DMS153 treated with DMSO at 0.1 percent for 48 hours (cell line): ENCODE measurements at regions not wholly inside any gene's neighbourhood (a gene's known extent, or its start where the extent isn't known, plus 50 kb on each side); places are given as distances from the start of the nearest gene placed in this dataset.

Experiments
- DNase-seq: peaks from one replicate; lab custom pipeline; 2025; ENCODE audit not compliant: unreplicated experiment; lab: John Stamatoyannopoulos, UW

DNA sequence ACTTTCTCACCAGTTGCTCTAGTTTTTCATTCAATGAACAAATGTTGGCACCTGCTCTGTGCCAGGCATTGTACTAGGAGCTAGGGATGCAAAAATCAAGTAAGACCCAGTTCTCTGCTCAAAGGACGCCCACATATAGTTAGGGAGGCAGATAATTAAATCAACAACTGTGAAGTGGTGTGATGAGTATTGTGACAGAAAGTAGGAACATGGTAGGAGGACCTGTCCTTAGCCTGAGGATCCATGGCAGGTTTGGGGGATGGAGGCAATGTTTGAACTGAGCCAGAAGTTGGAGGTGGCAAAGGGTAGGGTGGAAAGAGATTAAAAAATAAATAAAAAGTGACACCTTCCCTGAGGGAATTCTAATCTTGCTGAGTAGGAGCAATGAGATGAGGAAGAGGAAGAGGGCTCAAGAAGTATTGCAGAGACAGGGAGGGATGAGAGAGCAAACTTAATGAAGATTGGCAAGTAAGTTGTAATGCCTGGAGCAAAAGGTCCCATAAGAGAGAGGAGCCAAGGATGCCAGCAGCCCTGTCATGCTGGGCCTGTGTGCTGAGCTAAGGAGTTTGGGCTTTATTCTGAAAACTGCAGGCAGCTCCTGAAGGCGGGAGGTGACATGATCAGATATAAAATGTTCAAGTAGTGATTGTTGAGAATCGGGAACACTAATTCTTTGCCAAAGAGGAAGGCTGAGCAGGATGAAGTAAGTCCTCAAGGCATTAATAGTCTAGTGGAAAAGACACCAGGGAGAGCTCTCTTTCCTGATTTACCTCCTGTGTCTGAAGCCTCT lies 184.3 kb upstream of the PPP2R3A start:
- no peak for DNase-seq

DNA sequence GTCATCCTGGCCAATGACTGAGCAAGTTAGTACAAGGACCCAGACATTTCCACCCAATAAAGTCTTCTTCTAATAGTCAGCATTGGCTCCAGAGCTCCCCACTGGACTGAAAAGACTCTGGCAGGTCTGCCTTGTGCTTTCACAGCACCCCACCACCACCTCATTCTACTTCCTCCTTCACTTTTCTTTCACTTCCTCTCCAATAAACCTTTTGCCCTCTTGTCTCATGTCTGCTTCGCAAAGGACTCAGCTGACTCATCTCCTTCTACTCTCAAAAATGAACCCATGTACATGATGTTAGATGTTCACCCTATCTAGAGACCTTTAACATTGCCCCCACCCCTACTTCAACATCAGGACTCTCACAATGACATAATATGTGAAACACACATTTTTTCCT lies 181.0 kb upstream of the PPP2R3A start:
- DNase-seq = no peak

DNA sequence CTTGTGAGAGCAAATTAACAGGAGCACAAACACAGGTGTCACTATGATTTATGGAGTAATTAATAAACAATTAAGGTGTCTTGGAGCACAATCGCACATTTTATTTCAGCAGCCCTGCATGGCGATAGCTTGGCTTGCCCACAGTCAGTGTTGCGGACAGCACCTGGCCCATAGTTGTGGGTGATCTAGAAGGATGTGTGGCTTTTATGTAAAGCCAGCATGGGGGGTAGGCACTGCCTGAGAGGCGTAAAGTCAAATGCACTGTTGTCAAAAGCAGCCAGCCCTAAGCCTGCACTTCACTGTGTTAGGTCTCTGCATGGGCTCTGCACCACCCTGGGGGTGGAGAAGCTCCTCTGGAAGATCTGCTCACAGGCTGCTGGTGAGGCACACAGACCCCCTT lies 177.4 kb upstream of the PPP2R3A start:
- no peak for DNase-seq

GRCh38 chr3:135788978-135789377 lies 176.6 kb upstream of the PPP2R3A start:
- DNase-seq = no peak

DNA sequence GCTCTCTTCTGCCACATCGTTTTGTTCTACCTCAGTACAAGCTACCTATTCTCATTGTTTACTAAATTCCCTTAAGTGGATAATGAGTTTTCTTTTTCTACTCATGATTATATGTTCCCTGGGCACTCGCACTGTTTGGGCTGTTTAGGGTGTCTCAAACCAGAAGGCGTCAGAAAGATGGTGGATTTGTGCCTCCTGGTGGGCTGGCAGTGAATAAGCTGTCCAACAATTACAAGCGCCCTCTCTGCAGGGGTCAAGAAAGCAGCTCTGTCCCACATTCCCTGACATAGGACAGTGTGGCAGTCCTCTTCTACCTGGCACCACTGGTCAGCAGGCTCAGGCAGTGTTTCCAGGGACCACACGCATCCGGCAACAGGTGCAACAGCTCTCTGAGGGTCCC lies 173.4 kb upstream of the PPP2R3A start:
- DNase-seq = no peak

DNA sequence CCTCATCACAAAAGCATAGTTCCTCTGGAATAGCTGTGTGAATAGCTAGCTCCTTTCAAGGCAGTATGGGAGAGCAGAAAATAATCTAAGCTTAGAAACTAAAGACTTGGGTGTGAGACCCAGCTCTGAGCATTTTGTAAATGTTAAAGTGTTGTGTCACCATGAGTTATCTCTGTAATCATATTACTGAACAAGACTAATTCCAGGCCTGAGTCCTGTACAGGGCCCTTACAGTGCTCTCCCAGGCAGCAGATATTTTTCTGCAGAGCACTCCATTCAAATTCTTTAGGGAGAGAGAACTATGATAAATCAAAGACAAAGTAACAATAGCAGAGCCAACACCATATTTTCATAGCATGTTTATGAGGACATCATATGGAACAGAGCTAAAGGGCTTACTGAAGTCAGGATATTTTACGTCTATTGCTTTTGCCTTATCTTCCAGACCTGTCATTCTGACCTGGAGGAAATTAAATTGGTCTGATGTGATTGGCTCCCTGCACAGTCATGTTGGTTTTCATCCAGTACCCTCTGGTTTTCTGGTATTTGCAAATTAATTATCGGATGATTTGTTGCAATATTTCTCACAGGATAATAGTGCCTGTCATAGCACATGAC lies 172.6 kb upstream of the PPP2R3A start:
- no peak for DNase-seq

DNA sequence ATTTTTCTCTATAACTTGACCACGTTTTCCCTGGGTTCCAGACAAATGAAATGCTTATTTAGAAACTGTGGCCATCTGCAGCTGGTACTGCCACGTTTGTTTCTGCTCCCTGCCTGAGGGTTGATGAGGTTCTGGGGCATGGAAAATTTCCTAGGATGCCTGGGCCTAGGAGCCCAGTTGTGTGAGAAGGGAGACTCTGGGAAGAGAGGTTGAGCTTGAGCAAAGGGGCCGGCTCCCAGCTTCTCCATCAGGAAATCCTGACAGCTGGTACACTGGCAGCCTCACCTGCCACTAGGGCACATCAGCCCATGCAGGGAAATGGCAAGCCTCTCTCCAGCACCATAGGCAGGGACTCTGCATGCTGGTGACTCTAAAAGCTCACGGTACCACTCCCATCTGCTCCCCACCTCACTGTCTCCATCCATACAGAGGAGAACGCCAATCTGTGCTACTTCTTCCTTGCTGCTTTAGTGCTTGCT lies 165.4 kb upstream of the PPP2R3A start:
- no peak for DNase-seq

- no peak for DNase-seq
Observed at GRCh38 chr3:135801018-135801417, 164.5 kb upstream of the PPP2R3A start.

DNA sequence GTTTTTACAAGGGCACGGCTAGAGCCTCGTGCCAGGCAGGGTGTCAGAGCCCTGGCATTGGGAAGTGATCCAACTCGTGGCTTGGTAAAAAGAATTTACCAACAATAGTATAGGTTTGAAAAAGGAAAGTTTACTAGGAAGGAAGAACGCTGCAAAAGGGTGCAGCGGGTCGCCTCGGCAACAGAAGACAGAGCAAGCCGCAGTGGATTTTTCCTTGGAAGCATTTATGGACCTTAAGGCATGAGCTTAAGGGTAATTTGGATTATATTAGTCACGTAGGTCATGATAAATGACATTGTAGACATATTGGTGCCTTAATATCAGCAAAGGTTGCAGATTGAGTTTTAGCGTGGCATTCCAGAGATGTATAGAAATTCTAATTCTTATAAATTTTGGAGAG lies 163.4 kb upstream of the PPP2R3A start:
- no peak for DNase-seq

- no peak for DNase-seq
Observed at GRCh38 chr3:135803028-135803692, 162.4 kb upstream of the PPP2R3A start.

GRCh38 chr3:135805752-135806151 lies 159.8 kb upstream of the PPP2R3A start:
- no peak for DNase-seq

GRCh38 chr3:135806317-135806716 lies 159.2 kb upstream of the PPP2R3A start:
- DNase-seq = no peak

DNA sequence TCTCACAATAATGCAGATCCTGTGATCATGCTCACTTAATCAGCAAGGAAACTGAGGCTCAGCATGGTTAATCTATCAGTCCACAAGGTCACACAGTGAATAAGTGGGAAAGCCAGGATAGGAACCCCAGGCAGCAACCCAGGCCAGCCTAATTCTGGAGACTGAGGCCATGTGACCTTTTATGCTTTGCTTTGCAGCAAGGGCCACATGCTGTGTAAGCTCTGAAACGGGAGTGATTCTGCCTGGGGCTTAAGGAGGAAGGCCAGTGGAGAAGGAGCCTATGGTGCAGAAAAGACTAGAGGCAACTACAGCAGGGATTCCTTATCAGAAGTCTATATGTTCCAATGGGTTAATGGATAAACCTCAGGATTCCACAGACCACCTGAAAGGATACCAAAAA lies 157.6 kb upstream of the PPP2R3A start:
- DNase-seq = no peak

DNA sequence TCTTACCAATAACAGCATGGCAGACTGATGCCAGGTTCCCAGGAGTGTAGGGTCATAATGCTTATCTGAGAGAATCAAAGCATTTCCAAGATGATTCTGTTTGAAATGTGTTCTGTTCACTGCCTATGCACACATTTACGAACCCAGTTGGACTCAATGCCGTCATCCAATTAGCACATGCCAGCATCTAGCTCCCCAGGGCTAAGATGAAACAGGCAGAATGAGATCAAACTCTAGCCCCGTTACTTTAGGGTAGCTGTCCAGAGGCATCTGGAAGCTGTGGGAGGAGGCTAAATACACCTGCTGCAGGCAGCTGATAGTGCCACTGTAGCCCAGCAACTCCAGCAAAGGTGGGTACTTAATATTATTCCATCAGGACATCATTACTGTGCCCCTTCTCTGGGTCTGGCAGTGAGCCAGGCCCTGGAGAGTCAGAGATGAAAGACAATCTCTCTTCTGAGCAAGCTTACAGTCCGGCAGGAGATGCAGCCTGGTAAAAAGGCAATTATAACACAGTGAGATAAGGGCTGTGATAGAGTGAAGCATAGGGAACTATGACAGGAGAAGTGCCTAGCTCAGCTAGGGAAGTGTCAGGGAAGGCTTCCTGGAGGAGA lies 156.4 kb upstream of the PPP2R3A start:
- no peak for DNase-seq

DNA sequence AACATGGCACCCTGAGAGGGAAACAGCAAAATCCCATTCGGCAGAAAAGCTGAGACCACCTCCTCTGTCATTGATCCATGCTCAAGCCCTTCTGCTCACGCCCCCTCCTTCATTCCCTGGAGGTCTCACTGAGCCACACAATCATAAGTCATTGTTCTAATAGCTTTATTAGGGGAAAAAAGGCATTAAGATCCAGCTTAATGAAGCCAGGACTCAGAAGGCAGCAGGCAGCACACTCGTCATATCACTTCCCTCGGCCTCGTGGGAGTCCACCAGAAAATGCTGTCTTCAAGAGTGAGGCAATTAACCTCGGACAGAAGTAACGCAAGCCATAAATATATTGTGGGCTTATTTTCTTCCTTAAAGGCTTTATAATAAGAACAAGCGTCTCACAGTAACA lies 153.9 kb upstream of the PPP2R3A start:
- no peak for DNase-seq

DNA sequence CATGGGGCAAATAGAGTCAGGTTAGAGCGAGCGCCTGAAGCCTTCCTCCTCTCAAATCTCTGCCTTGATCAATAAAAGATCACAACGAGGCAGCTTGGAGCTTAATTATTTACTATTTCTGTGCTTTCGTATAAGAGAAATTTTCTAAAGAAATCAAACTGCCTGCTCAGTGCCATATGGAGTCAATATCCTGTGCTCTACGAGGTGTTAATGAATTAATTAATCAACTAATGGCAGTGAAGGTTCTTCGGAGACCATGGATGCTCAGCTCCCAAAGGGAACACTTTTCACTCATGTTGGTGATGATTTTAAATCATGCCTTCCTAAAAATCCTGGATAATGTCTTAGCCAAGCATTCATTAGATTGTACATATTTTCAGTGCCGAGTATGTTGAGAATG lies 153.5 kb upstream of the PPP2R3A start:
- no peak for DNase-seq

DNA sequence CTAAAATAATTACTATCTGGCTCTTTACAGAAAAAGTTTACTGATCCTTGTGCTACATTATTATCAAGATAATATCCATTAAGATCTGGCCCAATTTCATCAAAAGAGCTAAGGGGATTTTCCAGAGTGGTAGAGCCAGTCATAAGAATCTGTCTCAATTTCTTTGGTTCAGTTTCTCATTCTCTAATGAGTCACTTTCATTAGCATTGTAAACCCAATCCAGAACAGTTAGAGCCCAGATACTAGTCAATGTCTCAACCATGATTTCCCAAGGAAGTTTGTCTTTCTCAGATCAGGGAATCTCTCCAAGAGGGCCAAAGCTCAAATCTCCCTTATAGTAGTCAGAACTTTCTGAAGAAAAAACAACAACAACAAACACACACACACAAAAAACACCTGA lies 131.1 kb upstream of the PPP2R3A start:
- DNase-seq = no peak

- DNase-seq = no peak
Observed at GRCh38 chr3:135837977-135838631, 127.4 kb upstream of the PPP2R3A start.

- no peak for DNase-seq
Observed at GRCh38 chr3:135840436-135840835, 125.1 kb upstream of the PPP2R3A start.

DNA sequence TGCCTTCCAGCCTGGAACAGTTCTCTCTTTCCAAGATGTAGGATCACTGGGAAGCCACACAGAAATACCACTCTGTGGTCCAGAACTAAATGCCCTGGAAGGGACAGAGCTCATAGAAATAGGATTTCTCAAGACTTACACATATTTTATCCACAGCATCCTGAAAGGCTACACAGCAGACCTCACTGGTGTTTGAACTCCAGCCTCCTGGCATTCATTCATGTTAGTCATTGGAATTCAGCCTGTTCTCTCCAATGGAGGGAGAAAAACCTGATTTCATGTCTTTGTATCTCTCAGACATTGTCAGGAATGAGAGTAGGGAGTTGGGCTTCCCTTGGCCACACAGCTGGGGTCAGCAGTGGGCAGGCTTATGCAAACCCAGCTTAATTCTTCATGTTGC lies 121.1 kb upstream of the PPP2R3A start:
- DNase-seq = no peak

DNA sequence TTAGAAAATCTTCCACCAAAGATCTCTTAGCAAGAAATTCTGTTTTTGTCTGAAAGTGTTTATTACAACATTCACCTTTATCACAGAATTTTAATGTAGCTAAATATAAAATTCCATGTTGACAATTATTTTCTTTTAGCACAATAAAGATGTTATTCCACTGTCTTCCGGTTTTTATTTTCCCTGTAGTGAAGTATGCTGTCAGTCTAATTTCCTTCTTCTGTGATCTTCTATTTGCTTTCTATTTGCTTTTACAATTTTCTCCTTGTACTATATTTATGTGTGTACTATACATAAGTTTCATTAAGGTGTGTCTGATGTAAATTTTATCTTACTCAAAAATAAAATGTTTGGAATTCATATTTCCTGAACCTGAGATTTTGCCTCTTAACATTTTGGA lies 117.5 kb upstream of the PPP2R3A start:
- DNase-seq = no peak
